ENCODE measurements at regions not wholly inside any gene's neighbourhood (a gene's known extent, or its start where the extent isn't known, plus 50 kb on each side); places are given as distances from the start of the nearest gene placed in this dataset.

GRCh38 chr20:24736844-24737211, 212.2 kb upstream of the CST7 start:
- TF ChIP-seq EP300 (IDR thresholded peaks at IDR 0.05) (no peak), RAD21 (conservative IDR thresholded peaks at IDR 0.05 in 1 of 2, IDR thresholded peaks at IDR 0.05 in 1 of 2) (no peak), CTCF (IDR thresholded peaks at IDR 0.05) (no peak), JUNB (IDR thresholded peaks at IDR 0.05) (no peak), ESRRA (IDR thresholded peaks at IDR 0.05; ENCODE audit: borderline replicate concordance, low read length) (no peak), RCOR1 (IDR thresholded peaks at IDR 0.05; ENCODE audit: low read depth, low read length) (no peak), POLR2A (IDR thresholded peaks at IDR 0.05; ENCODE audit: low read length) (no peak), KDM5A (IDR thresholded peaks at IDR 0.05) (no peak), MAX (IDR thresholded peaks at IDR 0.05) (no peak), MAFK (IDR thresholded peaks at IDR 0.05; ENCODE audit: partially characterized antibody) (no peak), CBX2 (IDR thresholded peaks at IDR 0.05; ENCODE audit: borderline replicate concordance, low read depth) (no peak), HOXB13 (CRISPR knock-in tag; IDR thresholded peaks at IDR 0.05; ENCODE audit: low read depth) (no peak), RFX5 (IDR thresholded peaks at IDR 0.05) (no peak)
- TF ChIP-seq, protein P1, sequence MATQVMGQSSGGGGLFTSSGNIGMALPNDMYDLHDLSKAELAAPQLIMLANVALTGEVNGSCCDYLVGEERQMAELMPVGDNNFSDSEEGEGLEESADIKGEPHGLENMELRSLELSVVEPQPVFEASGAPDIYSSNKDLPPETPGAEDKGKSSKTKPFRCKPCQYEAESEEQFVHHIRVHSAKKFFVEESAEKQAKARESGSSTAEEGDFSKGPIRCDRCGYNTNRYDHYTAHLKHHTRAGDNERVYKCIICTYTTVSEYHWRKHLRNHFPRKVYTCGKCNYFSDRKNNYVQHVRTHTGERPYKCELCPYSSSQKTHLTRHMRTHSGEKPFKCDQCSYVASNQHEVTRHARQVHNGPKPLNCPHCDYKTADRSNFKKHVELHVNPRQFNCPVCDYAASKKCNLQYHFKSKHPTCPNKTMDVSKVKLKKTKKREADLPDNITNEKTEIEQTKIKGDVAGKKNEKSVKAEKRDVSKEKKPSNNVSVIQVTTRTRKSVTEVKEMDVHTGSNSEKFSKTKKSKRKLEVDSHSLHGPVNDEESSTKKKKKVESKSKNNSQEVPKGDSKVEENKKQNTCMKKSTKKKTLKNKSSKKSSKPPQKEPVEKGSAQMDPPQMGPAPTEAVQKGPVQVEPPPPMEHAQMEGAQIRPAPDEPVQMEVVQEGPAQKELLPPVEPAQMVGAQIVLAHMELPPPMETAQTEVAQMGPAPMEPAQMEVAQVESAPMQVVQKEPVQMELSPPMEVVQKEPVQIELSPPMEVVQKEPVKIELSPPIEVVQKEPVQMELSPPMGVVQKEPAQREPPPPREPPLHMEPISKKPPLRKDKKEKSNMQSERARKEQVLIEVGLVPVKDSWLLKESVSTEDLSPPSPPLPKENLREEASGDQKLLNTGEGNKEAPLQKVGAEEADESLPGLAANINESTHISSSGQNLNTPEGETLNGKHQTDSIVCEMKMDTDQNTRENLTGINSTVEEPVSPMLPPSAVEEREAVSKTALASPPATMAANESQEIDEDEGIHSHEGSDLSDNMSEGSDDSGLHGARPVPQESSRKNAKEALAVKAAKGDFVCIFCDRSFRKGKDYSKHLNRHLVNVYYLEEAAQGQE (IDR thresholded peaks at IDR 0.05): no peak

Data from A549 (cell line).